Liver (tissue), 8 donors: ENCODE measurements at regions not wholly inside any gene's neighbourhood (a gene's known extent, or its start where the extent isn't known, plus 50 kb on each side); places are given as distances from the start of the nearest gene placed in this dataset.

ENCODE experiments used
- DNase-seq: peaks from one replicate; pipeline ENCODE4 v3.0.0-alpha.2; 2017; ENCODE audit warnings: low spot score
- H3K27ac ChIP-seq, 2 donors: one replicate each; pipeline ENCODE4 v1.7.0; 2013; ENCODE audit warnings: inconsistent platforms in 2 of 2, low read length in 2 of 2, control low read depth in 1 of 2, low read depth in 1 of 2, mild to moderate bottlenecking in 1 of 2
- H3K27me3 ChIP-seq, 4 donors: one replicate each; pipeline versions ENCODE4 v1.6.1 to v1.7.0; 2013; ENCODE audit warnings: low read length in 3 of 4, inconsistent platforms in 1 of 4, mild to moderate bottlenecking in 1 of 4, moderate library complexity in 1 of 4; ENCODE audit not compliant: control insufficient read depth in 4 of 4, insufficient read depth in 4 of 4
- H3K36me3 ChIP-seq, 4 donors: one replicate each; pipeline versions ENCODE4 v1.6.1 to v1.7.0; 2013; ENCODE audit warnings: low read length in 3 of 4, mild to moderate bottlenecking in 3 of 4, low read depth in 1 of 4, moderate library complexity in 1 of 4; ENCODE audit not compliant: control insufficient read depth in 4 of 4, insufficient read depth in 3 of 4
- H3K4me1 ChIP-seq, 4 donors: one replicate each; pipeline versions ENCODE4 v1.6.1 to v1.7.0; 2013; ENCODE audit warnings: low read length in 3 of 4, mild to moderate bottlenecking in 3 of 4, moderate library complexity in 1 of 4; ENCODE audit not compliant: control insufficient read depth in 4 of 4, insufficient read depth in 4 of 4
- H3K4me3 ChIP-seq, 3 donors: one replicate each; pipeline versions ENCODE4 v1.6.1 to v1.7.0; 2013; ENCODE audit warnings: low read length in 3 of 3, control low read depth in 1 of 3, low read depth in 1 of 3, mild to moderate bottlenecking in 1 of 3
- H3K9ac ChIP-seq, 2 donors: one replicate each; pipeline ENCODE4 v1.7.0; 2013; ENCODE audit warnings: low read length in 2 of 2, mild to moderate bottlenecking in 2 of 2, moderate library complexity in 2 of 2, control low read depth in 1 of 2, low read depth in 1 of 2
- H3K9me3 ChIP-seq, 4 donors: one replicate each; pipeline versions ENCODE4 v1.6.1 to v1.7.0; 2013; ENCODE audit warnings: low read length in 3 of 4; ENCODE audit not compliant: control insufficient read depth in 4 of 4
- ATF3 ChIP-seq: IDR thresholded peaks from 2 replicates; pipeline ENCODE4 v1.6.1; 2016; ENCODE audit warnings: antibody characterized with exemption
- CTCF ChIP-seq: fragments of 150-350 bp; IDR thresholded peaks from 2 replicates; pipeline ENCODE4 v1.5.1; 2017; ENCODE audit warnings: improper control_type of control experiment, low read depth, low read length; ENCODE audit not compliant: missing input control
- EGR1 ChIP-seq, 2 donors: IDR thresholded peaks; 2 replicates each; pipeline ENCODE4 v1.6.1; 2016 to 2018; ENCODE audit warnings: antibody characterized with exemption in 2 of 2, low read depth in 2 of 2
- FOXA1 ChIP-seq: IDR thresholded peaks from 2 replicates; pipeline ENCODE4 v1.6.1; 2016; ENCODE audit warnings: antibody characterized with exemption
- FOXA2 ChIP-seq: IDR thresholded peaks from 2 replicates; pipeline ENCODE4 v1.6.1; 2016; ENCODE audit warnings: antibody characterized with exemption
- GABPA ChIP-seq, 2 donors: IDR thresholded peaks in 1 of 2; conservative IDR thresholded peaks in 1 of 2; 2 replicates each; pipeline ENCODE4 v1.6.1; 2016; ENCODE audit warnings: antibody characterized with exemption in 2 of 2, mild to moderate bottlenecking in 1 of 2, moderate library complexity in 1 of 2
- HNF4A ChIP-seq, 2 donors: conservative IDR thresholded peaks; 2 replicates each; pipeline ENCODE4 v1.6.1; 2016; ENCODE audit warnings: antibody characterized with exemption in 2 of 2, mild to moderate bottlenecking in 2 of 2
- HNF4G ChIP-seq: IDR thresholded peaks from 2 replicates; pipeline ENCODE4 v1.6.1; 2016; ENCODE audit warnings: antibody characterized with exemption
- JUND ChIP-seq, 2 donors: IDR thresholded peaks; 2 replicates each; pipeline ENCODE4 v1.6.1; 2016; ENCODE audit warnings: antibody characterized with exemption in 2 of 2
- MAX ChIP-seq: IDR thresholded peaks from 2 replicates; pipeline ENCODE4 v1.6.1; 2016; ENCODE audit warnings: antibody characterized with exemption
- NR2F2 ChIP-seq: IDR thresholded peaks from 2 replicates; pipeline ENCODE4 v1.6.1; 2016; ENCODE audit warnings: antibody characterized with exemption
- RAD21 ChIP-seq, 2 donors: IDR thresholded peaks; 2 replicates each; pipeline ENCODE4 v1.6.1; 2016; ENCODE audit warnings: antibody characterized with exemption in 2 of 2, mild to moderate bottlenecking in 2 of 2
- REST ChIP-seq: IDR thresholded peaks from 2 replicates; pipeline ENCODE4 v1.6.1; 2016; ENCODE audit warnings: antibody characterized with exemption, mild to moderate bottlenecking
- RXRA ChIP-seq, 2 donors: IDR thresholded peaks; 2 replicates each; pipeline ENCODE4 v1.6.1; 2017 to 2018; ENCODE audit warnings: antibody characterized with exemption in 2 of 2, mild to moderate bottlenecking in 1 of 2
- SP1 ChIP-seq: IDR thresholded peaks from 2 replicates; pipeline ENCODE4 v1.6.1; 2018; ENCODE audit warnings: antibody characterized with exemption, mild to moderate bottlenecking
- TAF1 ChIP-seq: conservative IDR thresholded peaks from 2 replicates; pipeline ENCODE4 v1.6.1; 2016; ENCODE audit warnings: antibody characterized with exemption, mild to moderate bottlenecking
- YY1 ChIP-seq: IDR thresholded peaks from 2 replicates; pipeline ENCODE4 v1.6.1; 2016; ENCODE audit warnings: antibody characterized with exemption, mild to moderate bottlenecking
- ZBTB33 ChIP-seq: IDR thresholded peaks from 2 replicates; pipeline ENCODE4 v1.6.1; 2016; ENCODE audit warnings: antibody characterized with exemption
- WGBS: extraction: QIAGEN DNeasy Blood & Tissue Kit; methylation state at CpG from one replicate; pipeline ENCODE4 v1.1.7; 2013; 5-methylcytosine and 5-hydroxymethylcytosine counted together
- donor health status: healthy.
- donor health status: healthy.
- donor health status: healthy.
- donor health status: healthy.
- donor health status: healthy.

DNA sequence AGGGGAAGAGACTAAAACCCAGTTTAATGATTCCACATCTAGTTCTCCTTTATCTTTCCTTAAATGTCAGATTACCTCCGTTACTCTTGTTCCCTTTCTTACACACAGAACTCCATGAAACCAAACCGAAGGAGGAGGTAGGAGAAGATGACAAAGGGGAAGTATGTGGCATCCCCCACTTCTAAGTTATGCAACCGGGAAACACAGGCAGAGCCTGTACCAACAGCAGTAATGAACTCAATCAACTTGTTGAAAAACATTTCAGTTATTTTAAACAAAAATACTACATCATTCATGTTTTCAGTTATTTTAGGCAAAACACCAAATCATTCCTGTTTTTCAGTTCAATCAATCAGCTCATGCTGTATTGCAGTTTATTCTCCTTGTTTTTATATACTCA, 101.8 kb downstream of the PCSK1 start:
- H3K27ac ChIP-seq: peak overlapping the region; percentile 18 to 85
- WGBS: 30% methylated on average over 3 of the region's 3 CpGs

GRCh38 chr5:96330530-96331140, 102.4 kb downstream of the PCSK1 start:
- no peak for DNase-seq
- no peaks in the 10 kb centered on the region for H3K27me3 ChIP-seq
- 93% methylated on average over 4 of the region's 4 CpGs for WGBS
- H3K4me1 ChIP-seq: peaks cover 8 to 32% (median 22%) of the 10 kb centered on the region in 4 donors
- TF ChIP-seq RAD21 (IDR thresholded peaks at IDR 0.05) (no peak), YY1 (no peak), REST (no peak), FOXA1 (no peak), ZBTB33 (no peak), RXRA (IDR thresholded peaks at IDR 0.05) (no peak), MAX (no peak), EGR1 (IDR thresholded peaks at IDR 0.05; ENCODE audit: low read depth in 2 of 2) (no peak), HNF4G (no peak), ATF3 (no peak), FOXA2 (no peak), GABPA (IDR thresholded peaks at IDR 0.05 in 1 of 2, conservative IDR thresholded peaks at IDR 0.05 in 1 of 2) (no peak), SP1 (no peak), HNF4A (conservative IDR thresholded peaks at IDR 0.05) (no peak), CTCF (no peak), TAF1 (no peak), JUND (IDR thresholded peaks at IDR 0.05) (no peak), NR2F2 (no peak)
- H3K9me3 ChIP-seq: no peaks in the 10 kb centered on the region
- H3K4me3 ChIP-seq: no peak overlapping the region
- H3K36me3 ChIP-seq: no peaks in the 10 kb centered on the region
- peak overlapping the region in 1 of 2 donors; percentile 18 for H3K27ac ChIP-seq
- H3K9ac ChIP-seq: peak overlapping the region in 1 of 2 donors; percentile 15

More for the DNA sequence above, 101.8 kb downstream of the PCSK1 start:
- H3K36me3 ChIP-seq: no peaks in the 10 kb centered on the region
- peaks cover 8 to 37% (median 27%) of the 10 kb centered on the region in 4 donors for H3K4me1 ChIP-seq
- H3K4me3 ChIP-seq: no peak overlapping the region
- peak overlapping the region in 1 of 2 donors; percentile 15 for H3K9ac ChIP-seq
- no peaks in the 10 kb centered on the region for H3K9me3 ChIP-seq
- DNase-seq: no peak
- no peak for TF ChIP-seq GABPA (IDR thresholded peaks at IDR 0.05 in 1 of 2, conservative IDR thresholded peaks at IDR 0.05 in 1 of 2)
- TF ChIP-seq YY1: no peak
- no peaks in the 10 kb centered on the region for H3K27me3 ChIP-seq
